Vagina (tissue), 2 donors: ENCODE measurements at regions not wholly inside any gene's neighbourhood (a gene's known extent, or its start where the extent isn't known, plus 50 kb on each side); places are given as distances from the start of the nearest gene placed in this dataset.

Experiments used
- POLR2A ChIP-seq, 2 donors: fragments of 450-650 bp; IDR thresholded peaks; one replicate each; pipeline ENCODE4 v1.6.1; 2017; ENCODE audit warnings: antibody characterized with exemption in 2 of 2, mild to moderate bottlenecking in 2 of 2, moderate library complexity in 2 of 2
- POLR2AphosphoS5 ChIP-seq, 2 donors: sonication (generic); formaldehyde crosslinking; IDR thresholded peaks; one replicate each; pipeline ENCODE4 v1.9.0; 2017; ENCODE audit warnings: antibody characterized with exemption in 2 of 2, mild to moderate bottlenecking in 2 of 2, low read depth in 1 of 2; ENCODE audit not compliant: insufficient read depth in 1 of 2
- TF ChIP-seq, protein P1 (sequence below), 3 experiments: fragments of 450-650 bp in 2 of 3; fragments of 200-600 bp in 1 of 3; sonication (generic) in 1 of 3; IDR thresholded peaks; one replicate each; pipeline ENCODE4 v1.5.1; 2017 to 2019; ENCODE audit warnings: antibody characterized with exemption in 3 of 3, mild to moderate bottlenecking in 2 of 3, moderate library complexity in 2 of 3

- TF ChIP-seq, protein P1, sequence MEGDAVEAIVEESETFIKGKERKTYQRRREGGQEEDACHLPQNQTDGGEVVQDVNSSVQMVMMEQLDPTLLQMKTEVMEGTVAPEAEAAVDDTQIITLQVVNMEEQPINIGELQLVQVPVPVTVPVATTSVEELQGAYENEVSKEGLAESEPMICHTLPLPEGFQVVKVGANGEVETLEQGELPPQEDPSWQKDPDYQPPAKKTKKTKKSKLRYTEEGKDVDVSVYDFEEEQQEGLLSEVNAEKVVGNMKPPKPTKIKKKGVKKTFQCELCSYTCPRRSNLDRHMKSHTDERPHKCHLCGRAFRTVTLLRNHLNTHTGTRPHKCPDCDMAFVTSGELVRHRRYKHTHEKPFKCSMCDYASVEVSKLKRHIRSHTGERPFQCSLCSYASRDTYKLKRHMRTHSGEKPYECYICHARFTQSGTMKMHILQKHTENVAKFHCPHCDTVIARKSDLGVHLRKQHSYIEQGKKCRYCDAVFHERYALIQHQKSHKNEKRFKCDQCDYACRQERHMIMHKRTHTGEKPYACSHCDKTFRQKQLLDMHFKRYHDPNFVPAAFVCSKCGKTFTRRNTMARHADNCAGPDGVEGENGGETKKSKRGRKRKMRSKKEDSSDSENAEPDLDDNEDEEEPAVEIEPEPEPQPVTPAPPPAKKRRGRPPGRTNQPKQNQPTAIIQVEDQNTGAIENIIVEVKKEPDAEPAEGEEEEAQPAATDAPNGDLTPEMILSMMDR (IDR thresholded peaks at IDR 0.05) = no peak
- TF ChIP-seq POLR2AphosphoS5 (IDR thresholded peaks at IDR 0.05; ENCODE audit: insufficient read depth in 1 of 2, low read depth in 1 of 2) = no peak
- no peak for TF ChIP-seq POLR2A (IDR thresholded peaks at IDR 0.05)
These were observed 132.6 kb downstream of the AKR1D1 start for GRCh38 chr7:138208864-138209263.
